ENCODE measurements at regions not wholly inside any gene's neighbourhood (a gene's known extent, or its start where the extent isn't known, plus 50 kb on each side); places are given as distances from the start of the nearest gene placed in this dataset.
"Not testable (repeated sequence)": the region's sequence is repeated elsewhere in the genome, so short reads cannot be mapped to it uniquely, and the experiment has no call there.

GRCh38 chr13:85191996-85192718 lies 607.1 kb downstream of the SLITRK6 start:
- no peak for DNase-seq

DNA sequence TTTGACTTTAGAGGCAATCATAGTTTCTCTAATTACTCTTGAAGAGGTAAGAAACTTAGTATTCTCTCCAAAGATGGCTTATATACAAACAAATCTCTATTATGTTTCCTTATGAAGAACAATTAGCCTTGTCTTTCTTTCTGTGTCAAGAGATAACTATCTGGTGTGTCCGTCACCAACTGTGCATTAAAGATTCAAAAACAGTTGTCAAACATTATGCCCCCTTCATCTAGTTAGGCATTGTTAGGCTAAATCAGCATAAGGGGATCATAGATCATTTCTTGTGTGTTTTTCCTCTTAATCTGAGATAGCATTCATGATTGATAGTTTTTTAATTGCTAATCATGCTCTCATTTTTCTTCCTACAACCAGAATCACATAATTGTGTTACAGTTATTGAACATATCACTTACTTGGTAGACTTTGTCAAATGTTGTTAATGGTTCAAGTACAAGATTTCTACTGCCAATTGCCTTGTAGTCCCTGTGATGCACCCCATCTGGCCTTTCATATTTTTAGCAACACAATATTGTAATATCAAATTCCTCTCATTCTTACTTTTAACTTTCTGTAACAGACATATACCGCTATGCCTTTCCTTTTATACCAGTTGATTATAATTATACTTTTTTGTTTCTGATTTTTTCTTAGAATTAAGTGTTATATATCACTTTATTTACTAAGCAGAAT lies 612.7 kb downstream of the SLITRK6 start:
- DNase-seq: no peak

DNA sequence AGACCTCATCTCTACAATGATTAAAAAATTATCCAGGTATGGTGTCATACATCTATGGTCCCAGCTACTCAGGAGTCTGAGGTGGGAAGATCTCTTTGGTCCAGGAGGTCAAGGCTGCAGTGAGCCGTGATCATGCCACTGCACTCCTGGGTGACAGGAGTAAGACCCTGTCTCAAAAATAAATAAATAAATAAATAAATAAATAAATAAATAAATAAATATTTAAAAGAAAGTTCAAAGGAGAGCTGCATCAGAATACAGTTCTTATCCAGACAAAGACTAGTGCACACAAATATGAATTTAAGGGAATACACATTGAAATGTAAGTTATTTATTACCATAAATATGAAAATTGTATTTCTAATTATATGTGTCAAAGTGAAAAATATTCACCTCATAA lies 624.9 kb downstream of the SLITRK6 start:
- DNase-seq: no peak

DNA sequence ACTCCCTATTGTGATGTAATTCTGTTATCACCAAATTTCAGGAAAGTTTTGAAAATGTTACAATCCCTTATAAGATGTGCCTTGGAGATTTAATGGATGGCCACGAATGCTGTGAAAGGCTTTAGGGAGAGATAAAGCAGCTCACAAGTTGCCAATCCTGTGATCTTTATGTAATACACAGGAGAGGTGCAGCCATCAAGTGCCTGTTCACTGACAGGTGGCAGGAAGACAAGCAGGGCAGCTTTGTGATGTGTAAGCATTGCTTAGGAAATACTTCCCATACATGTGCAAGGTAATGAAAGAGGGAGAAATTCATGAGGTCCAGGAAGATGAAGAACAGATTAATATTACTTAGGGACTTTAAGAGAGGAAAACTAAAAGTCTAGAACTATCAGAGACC lies 628.8 kb downstream of the SLITRK6 start:
- no peak for DNase-seq

DNA sequence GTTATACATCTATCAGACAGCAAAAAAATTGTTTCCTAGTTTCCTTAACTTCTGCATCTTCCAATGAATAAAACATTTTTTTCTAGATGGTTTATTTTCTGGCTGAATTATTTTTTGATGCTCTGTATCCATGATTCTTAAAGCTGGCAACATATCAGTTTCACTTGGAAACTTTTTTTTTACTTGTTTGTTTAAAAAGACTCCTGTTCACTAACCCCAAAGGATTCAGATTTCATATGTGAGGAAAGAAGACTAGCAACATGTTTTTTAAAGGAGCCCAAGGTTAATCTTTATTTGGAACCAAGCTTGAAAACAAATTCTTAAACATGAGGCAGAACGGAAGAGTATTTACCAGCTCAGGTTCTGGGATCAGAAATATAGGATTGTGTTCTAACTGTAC lies 632.3 kb downstream of the SLITRK6 start:
- no peak for DNase-seq

- DNase-seq: no peak
Observed at GRCh38 chr13:85163063-85163462, 636.2 kb downstream of the SLITRK6 start.

GRCh38 chr13:85148009-85148408 lies 651.2 kb downstream of the SLITRK6 start:
- no peak for DNase-seq

DNA sequence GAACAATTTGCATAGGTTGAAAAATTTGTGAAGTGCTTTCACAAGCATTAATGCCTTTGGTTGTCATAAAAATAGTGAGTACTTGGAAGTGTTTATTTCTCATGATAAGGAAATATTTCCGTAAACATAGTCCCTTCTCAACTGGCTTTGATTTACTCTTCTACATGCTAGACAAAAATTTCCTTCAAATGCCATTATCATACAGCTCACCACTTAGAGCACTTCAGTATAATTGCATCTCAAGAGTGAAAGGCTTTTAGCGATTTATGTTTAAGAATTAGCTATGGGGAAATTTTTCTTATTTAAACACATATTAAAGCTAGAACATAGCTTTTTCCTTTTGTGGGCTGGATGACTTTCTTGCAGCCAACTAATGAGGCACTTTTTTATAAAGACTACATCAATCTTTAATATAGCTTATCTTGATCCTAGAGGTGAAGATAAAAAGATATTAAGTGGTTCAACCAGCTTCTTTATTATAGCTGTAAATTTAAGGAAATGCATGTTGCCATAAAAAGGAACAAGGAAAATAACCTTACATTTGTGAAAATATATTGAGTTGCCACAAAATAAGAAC lies 656.8 kb downstream of the SLITRK6 start:
- no peak for DNase-seq

DNA sequence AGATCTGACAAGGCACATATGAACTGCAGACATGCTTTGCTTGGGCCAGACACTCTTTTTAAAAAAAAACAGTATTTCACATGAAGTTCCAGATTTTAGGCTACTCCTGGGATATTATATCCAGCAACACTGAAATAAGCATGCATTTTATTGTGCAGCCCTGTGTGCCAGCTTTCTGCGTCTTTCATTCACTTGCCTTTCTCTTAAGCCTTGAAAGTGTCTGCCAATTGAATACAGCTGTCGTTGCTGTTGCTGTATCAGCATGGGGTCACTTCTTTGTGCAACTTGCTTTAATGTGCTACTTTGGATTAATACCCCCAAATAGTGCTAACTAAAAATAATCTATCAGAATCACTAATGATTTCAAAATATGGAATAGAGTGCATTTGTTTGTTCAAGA lies 657.8 kb downstream of the SLITRK6 start:
- no peak for DNase-seq

DNA sequence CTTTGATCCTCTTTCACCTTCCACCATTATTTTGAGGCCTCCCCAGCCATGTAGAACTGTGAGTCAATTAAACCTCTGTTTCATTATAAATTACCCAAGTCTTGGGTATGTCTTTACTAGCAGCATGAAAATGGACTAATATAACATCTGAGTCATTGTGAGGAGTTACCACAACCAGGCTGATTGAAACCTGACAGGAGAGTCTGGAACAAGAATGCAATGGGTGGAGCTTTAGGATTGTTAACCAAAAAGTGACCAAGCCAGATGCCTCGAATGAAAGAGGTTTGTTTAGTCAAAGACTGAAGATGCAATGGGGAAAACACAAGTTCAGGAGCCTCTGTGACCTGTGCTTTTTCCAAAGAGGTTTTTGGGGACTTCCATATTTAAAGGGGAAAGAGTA lies 659.0 kb downstream of the SLITRK6 start:
- DNase-seq: no peak

DNA sequence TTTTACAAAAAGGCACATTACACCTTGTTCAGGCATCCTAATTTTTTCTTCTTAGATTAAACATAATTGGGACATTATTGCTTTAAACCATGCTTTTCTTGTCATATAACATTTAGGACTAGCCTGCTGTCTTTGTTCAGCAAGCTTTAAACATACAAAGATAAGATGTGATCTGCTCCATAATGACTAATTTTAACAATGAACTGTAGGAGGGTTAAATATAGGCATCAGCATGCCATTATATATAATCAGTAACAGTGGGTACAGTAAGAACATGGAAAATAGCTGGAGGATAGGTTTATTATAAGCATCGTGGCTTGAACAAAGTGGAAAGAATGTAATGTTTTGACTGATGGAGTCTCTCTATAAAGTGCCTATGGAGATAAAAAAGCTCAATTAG lies 661.7 kb downstream of the SLITRK6 start:
- no peak for DNase-seq

DNA sequence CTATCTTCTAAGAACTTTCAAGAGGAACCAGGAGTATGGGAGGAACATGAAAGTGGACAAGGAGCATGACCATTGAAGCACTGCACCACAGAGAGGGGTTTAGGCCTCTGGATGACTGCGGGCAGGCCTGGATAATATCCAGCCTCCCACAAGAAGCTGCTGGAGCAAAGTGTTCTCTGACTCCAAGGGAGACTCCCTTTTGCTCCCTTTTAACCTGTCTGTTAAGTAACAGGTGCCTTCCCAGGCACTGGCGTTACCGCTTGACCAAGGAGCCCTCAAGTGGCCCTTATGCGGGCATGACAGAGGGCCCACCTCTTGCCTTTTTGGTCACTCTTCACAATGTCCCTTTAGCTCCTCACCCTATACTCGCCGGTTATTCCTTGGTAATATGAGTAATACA lies 666.2 kb downstream of the SLITRK6 start:
- DNase-seq: no peak

GRCh38 chr13:85123501-85123900 lies 675.7 kb downstream of the SLITRK6 start:
- not testable (repeated sequence) for DNase-seq

GRCh38 chr13:85108356-85108755 lies 690.9 kb downstream of the SLITRK6 start:
- no peak for DNase-seq

GRCh38 chr13:85099245-85099644 lies 700.0 kb downstream of the SLITRK6 start:
- DNase-seq: no peak

- no peak for DNase-seq
Observed at GRCh38 chr13:85095418-85096272, 703.6 kb downstream of the SLITRK6 start.

GRCh38 chr13:85093808-85094207 lies 705.4 kb downstream of the SLITRK6 start:
- no peak for DNase-seq

DNA sequence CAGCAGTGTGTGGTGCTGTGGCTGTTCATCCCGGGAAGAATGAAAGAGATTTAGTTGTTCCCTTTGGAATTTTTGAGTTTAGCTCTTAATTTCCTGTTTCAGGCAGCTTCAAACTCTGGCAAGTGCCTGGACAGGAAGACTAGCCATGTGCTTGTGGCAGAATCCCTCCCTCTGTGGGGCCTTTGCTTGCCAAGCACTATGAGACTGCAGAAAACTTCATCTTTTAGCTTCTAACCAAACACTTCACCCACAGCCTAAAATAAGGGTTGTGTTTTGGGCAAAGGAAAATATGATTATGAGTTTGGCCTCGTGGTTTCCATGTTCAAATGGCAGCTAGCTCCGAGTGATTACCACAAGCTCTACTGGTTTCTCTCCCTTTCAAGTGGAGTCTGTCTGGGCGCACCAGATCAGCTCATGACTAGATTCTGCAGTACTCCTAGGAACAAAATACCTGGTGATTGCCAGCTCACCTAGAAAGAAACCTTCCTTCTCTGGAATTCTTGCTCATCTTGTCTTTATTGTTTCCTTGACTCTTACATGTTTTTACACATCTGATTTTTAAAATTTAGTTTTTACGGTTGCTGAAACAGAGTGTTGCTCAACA lies 707.5 kb downstream of the SLITRK6 start:
- DNase-seq: no peak

DNA sequence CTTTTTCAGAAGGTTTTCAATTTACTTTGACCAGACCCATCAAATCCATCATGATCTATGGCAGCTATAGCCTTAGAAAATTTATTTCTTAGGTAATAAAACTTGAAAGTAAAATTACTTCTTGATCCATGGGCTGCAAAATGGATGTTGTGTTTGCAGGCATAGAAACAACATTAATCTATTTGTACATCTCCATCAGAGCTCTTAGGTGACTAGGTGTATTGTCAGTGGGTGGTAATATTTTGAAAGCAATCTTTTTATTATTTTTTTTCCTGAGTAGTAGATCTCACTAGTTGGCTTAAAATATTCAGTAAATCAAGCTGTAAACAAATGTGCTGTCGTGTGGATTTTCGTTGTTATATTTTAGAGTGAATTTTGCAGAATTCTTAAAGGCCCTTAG lies 710.0 kb downstream of the SLITRK6 start:
- DNase-seq: no peak

DNA sequence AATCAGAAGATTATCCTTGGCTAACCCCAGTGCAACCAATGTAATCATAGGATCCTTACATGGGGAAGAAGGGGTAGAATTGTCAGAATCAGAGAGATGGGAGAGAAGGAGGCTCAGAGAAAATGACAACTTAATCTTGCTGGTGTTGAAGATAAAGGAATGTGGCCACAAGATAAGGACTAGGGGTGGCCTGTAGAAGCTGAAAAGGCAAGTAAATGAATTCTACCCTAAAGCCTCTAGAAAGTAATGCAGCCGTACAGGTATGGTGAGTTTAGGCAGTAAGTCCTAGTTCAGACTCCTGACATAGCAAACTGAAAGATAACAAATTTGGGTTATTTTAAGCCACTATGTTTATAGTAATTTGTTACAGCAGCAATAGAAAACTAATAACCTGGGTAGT lies 718.5 kb downstream of the SLITRK6 start:
- no peak for DNase-seq

DNA sequence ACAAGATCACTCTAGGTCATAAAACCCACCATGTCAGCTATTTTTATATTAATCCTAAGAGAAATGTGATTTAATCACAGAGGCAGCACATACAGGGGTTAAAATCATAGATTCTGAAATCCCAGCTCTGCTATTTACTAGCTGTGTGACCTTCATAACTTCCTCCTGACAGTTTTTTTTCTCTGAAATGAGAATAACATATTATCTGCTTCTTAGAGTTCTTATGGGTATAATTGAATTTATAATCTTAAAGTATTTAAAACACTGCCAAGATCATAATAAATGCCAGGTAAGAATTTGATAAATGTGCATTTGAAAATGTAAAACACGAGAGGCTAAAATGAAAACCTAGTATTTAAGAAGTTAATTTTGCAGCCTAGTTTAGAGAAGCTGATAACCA lies 722.9 kb downstream of the SLITRK6 start:
- DNase-seq: no peak

DNA sequence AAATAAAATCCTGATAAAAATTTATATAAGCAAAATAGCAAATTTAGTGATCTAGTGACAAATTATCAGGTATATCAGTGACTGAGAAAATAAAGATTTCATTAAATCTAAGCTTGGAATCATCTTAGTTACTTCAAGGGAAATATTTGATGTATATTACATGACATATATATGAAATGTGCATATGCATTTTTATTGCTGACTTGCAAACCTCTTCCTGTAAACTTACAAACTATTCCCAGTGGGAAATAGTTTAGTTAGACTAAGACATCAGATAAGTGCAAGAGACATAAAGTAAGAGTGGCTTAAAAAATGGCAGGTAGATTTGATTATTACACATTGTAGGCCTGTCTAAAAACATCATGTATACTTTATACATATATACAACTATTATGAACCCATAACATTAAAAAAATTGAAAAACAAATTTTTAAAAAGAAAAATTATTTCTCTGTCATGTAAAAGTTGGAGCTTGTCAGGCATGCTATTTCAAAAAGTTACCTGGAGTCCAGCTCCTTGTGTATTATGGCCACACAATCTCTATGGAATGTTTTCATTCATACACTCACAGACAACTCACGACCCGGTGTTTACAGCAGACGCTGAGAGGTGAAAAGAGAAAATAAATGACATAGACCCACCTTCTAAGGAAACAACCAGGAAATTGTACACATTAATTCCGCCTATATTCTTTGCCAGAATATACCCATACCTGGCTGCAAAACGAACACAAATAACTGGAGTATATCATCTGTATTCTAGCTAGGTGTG lies 724.5 kb downstream of the SLITRK6 start:
- DNase-seq: no peak

Measured in T-helper 1 cell (primary cell).